GM21619 (cell line): ENCODE measurements at regions not wholly inside any gene's neighbourhood (a gene's known extent, or its start where the extent isn't known, plus 50 kb on each side); places are given as distances from the start of the nearest gene placed in this dataset.
"Not testable (repeated sequence)": the region's sequence is repeated elsewhere in the genome, so short reads cannot be mapped to it uniquely, and the experiment has no call there.

Experiments
- ATAC-seq: cut with Tn5 transposase; IDR thresholded peaks from one replicate; pipeline ENCODE4 v1.9.1; 2021; ENCODE audit not compliant: unreplicated experiment

- not testable (repeated sequence) for ATAC-seq
Observed at GRCh38 chr2:195228547-195228946, 428.5 kb upstream of the SLC39A10 start.

GRCh38 chr2:195214072-195214471, 443.0 kb upstream of the SLC39A10 start:
- ATAC-seq: no peak

- ATAC-seq: no peak
Observed at GRCh38 chr2:195212586-195212985, 444.4 kb upstream of the SLC39A10 start.

GRCh38 chr2:195202163-195202845, 454.7 kb upstream of the SLC39A10 start:
- no peak for ATAC-seq

- ATAC-seq: no peak
Observed at GRCh38 chr2:195199864-195200263, 457.2 kb upstream of the SLC39A10 start.

- no peak for ATAC-seq
Observed at GRCh38 chr2:195181059-195181705, 475.8 kb upstream of the SLC39A10 start.

GRCh38 chr2:195168369-195168768, 488.7 kb upstream of the SLC39A10 start:
- ATAC-seq: no peak

GRCh38 chr2:195164930-195165329, 492.1 kb upstream of the SLC39A10 start:
- no peak for ATAC-seq

- no peak for ATAC-seq
Observed at GRCh38 chr2:195162918-195163317, 494.1 kb upstream of the SLC39A10 start.

GRCh38 chr2:195162194-195162593, 494.8 kb upstream of the SLC39A10 start:
- ATAC-seq: no peak

- ATAC-seq: no peak
Observed at GRCh38 chr2:195160963-195161362, 496.1 kb upstream of the SLC39A10 start.

GRCh38 chr2:195151711-195152110, 505.3 kb upstream of the SLC39A10 start:
- ATAC-seq: no peak

GRCh38 chr2:195150819-195151218, 506.2 kb upstream of the SLC39A10 start:
- ATAC-seq: no peak

GRCh38 chr2:195148004-195148403, 509.0 kb upstream of the SLC39A10 start:
- ATAC-seq: no peak

- ATAC-seq: no peak
Observed at GRCh38 chr2:195146761-195147541, 510.1 kb upstream of the SLC39A10 start.

GRCh38 chr2:195138435-195138834, 518.6 kb upstream of the SLC39A10 start:
- no peak for ATAC-seq

- ATAC-seq: not testable (repeated sequence)
Observed at GRCh38 chr2:195125889-195126288, 531.1 kb upstream of the SLC39A10 start.

GRCh38 chr2:195124391-195125079, 532.5 kb upstream of the SLC39A10 start:
- ATAC-seq: no peak

- no peak for ATAC-seq
Observed at GRCh38 chr2:195122653-195123052, 534.4 kb upstream of the SLC39A10 start.

- no peak for ATAC-seq
Observed at GRCh38 chr2:195121341-195121740, 535.7 kb upstream of the SLC39A10 start.

- ATAC-seq: no peak
Observed at GRCh38 chr2:195119231-195119630, 537.8 kb upstream of the SLC39A10 start.
